Cardiac fibroblast (primary cell): ENCODE measurements at regions not wholly inside any gene's neighbourhood (a gene's known extent, or its start where the extent isn't known, plus 50 kb on each side); places are given as distances from the start of the nearest gene placed in this dataset.

Source experiments
- DNase-seq, 2 donors: peaks; one replicate each; pipeline versions ENCODE4 v3.0.0 to v3.0.0-alpha.2; 2010; ENCODE audit warnings: low read depth in 2 of 2
- H3K4me3 ChIP-seq, 2 donors: replicated peaks in 1 of 2; 1 replicate in 1 of 2; 2 replicates in 1 of 2; pipeline ENCODE4 v1.5.1; 2011; ENCODE audit warnings: low read depth in 2 of 2, low read length in 2 of 2, mild to moderate bottlenecking in 2 of 2, moderate library complexity in 1 of 2
- TF ChIP-seq, protein P1 (sequence below): IDR thresholded peaks from one replicate; pipeline ENCODE4 v1.5.1; 2011; ENCODE audit warnings: low read depth, mild to moderate bottlenecking, low read length, inconsistent platforms

DNA sequence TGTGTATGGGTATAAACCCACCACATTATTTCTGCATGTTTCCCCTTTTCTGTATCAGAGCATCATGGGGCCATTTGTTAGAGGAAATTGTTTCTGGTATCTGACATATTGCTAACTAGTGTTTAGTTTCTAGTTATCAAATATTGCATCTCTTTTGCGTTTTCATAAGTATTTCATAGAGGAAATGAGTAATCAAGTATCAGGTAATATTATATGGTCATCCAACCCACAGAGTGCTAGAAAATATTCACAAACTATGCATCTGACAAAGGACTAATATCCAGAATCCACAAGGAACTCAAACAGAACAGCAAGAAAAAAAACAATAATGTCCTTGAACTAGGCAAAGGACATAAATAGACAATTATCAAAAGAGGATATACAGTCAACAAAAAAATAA is 258.9 kb upstream of the LRIG3 start:
- TF ChIP-seq, protein P1, sequence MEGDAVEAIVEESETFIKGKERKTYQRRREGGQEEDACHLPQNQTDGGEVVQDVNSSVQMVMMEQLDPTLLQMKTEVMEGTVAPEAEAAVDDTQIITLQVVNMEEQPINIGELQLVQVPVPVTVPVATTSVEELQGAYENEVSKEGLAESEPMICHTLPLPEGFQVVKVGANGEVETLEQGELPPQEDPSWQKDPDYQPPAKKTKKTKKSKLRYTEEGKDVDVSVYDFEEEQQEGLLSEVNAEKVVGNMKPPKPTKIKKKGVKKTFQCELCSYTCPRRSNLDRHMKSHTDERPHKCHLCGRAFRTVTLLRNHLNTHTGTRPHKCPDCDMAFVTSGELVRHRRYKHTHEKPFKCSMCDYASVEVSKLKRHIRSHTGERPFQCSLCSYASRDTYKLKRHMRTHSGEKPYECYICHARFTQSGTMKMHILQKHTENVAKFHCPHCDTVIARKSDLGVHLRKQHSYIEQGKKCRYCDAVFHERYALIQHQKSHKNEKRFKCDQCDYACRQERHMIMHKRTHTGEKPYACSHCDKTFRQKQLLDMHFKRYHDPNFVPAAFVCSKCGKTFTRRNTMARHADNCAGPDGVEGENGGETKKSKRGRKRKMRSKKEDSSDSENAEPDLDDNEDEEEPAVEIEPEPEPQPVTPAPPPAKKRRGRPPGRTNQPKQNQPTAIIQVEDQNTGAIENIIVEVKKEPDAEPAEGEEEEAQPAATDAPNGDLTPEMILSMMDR, result no peak
- H3K4me3 ChIP-seq, result no peak overlapping the region
- no peak for DNase-seq

DNA sequence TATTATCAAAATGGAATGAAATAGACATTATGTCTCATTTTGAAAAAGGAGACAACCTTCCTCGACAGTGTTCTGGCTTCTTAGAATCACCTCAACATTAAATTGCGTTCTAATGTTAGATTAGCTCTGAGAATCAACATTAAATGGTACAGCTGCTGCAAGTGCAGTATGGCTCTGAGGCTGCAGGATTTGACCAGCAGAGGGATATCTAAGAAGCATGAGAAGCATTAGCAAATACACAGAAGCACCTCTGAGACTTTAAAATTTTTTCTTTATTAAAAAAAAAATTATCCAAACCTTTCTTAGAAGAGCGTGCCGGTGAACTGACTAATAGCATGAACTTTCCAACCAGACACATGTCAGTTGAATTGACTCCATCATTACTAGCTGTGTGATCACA is 253.4 kb upstream of the LRIG3 start:
- TF ChIP-seq, protein P1, result peak; percentile 8
- peak in 1 of 2 donors; percentile 3 for DNase-seq
- H3K4me3 ChIP-seq, result no peak overlapping the region

DNA sequence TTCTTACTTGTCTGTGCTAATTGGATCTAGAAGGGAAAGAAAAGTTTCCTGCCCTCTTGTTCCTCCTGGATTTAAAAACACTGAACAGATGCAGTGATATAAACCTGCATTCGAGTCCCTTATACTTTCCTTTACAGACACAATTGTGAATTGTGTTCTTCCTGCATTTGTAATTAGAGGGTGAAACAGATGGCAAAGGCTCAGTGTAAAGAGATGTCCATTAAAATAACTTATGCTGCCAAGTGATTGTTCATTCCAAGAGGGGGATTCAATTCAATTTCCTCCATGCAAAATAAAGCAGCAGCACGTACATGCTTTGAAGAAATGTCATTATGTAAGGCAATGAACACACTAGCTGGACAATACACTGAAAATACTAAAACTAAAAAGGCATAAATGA is 248.3 kb upstream of the LRIG3 start:
- TF ChIP-seq, protein P1, result no peak
- no peak for DNase-seq

DNA sequence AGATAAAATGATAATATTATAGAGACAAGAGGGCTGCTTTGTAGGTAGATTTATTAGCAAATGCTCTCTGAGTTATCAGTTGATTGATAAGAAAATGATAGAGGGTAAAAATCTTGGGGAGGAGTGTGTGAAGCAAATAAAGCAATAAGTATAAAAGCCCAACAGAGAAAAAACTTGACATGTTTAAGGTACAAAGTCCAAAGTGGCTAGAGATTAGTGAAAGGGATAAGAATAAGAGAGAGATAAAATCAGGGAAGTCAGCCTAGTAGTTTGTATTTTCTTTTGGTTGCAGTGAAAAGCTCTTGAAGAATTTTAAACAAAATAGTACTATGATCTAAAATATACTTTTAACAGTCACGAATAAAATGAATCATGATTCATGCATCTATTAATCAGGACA is 246.2 kb upstream of the LRIG3 start:
- no peak for DNase-seq
- H3K4me3 ChIP-seq, result no peak overlapping the region
- TF ChIP-seq, protein P1, result no peak

More for the DNA sequence above, 248.3 kb upstream of the LRIG3 start:
- no peak overlapping the region for H3K4me3 ChIP-seq

DNA sequence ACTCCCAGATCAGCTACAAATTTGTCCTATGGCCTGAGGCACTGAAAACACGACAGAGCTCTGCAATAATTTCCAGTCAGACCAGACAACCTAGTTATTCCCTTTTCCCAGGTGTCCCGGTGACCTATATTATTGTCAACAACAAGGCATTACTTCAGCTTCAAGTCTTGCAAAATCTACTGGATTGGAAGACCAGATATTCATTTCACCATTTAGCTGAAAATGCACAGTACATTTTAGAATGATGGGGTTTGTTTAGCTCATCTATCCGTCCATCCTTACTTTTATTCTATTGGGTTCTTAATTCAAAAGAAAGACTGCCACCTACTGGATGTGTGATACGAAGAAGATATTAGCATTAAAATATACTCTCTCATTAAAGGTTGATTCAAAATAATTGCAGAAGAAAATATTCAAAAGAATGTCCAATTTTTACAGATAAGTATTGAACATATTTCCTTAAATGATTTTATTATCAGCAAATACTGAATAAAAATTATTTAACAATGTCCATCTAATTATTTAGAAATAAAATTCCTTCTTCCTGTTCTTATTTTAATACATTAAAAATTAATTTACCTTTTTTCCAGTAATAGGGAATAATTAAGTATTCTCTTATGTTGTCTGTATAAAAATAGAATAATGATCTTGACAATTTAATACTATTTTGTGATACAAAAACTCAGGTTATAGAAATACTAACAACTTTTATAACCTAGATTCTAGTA is 244.9 kb upstream of the LRIG3 start:
- no peak overlapping the region for H3K4me3 ChIP-seq
- peak; percentile 63 to 65 for DNase-seq
- TF ChIP-seq, protein P1, result peak; percentile 37

DNA sequence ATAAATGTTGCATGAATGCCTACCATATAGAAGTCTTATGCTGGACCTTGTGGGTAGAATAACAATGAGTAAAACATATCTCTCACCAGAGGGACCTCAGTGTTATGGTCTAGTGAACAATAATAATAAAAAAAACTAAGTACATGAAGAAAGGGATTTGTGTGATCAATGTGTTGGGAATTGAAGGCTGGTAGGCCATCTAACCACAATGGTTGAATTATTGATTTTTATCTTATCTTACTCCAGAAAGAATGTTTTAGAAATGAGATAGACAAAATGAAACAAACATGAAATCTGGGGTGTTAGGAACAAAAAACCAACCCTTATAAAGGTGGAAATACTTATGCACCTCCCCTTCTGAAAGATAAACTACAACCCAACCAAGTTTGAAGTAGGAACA is 243.9 kb upstream of the LRIG3 start:
- TF ChIP-seq, protein P1, result no peak

DNA sequence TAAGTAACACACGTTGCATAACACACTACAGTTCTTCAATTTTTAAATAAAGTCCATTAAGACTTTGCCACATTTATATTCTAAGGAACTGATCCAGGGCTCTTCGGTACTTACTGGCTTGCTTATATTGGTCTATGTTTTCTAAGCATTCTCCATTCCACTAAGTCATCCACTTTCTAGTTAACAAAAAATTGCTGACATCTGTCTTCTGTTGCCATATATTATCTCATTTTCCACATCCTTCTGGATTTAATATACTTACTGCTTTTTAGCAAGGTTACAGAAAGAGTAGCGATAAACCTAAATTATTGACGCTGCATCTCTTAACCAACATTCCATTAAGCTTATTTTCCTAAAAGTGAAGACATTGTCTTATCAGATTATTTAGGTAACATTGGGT is 238.4 kb upstream of the LRIG3 start:
- TF ChIP-seq, protein P1, result no peak
- no peak for DNase-seq
- H3K4me3 ChIP-seq, result no peak overlapping the region

More for the DNA sequence above, 243.9 kb upstream of the LRIG3 start:
- no peak for DNase-seq
- no peak overlapping the region for H3K4me3 ChIP-seq
